Cardiac muscle cell (in vitro differentiated cells and primary cell): ENCODE measurements at regions not wholly inside any gene's neighbourhood (a gene's known extent, or its start where the extent isn't known, plus 50 kb on each side); places are given as distances from the start of the nearest gene placed in this dataset.

Source experiments
- DNase-seq, 2 donors: peaks; one replicate each; pipeline versions ENCODE4 v3.0.0 to v3.0.0-alpha.2; 2010 to 2017; ENCODE audit warnings: low read depth in 1 of 2, low spot score in 1 of 2
- H3K27ac ChIP-seq: fragments of 200-600 bp; sonication (generic); 2 replicates; pipeline ENCODE4 v1.5.1; 2016
- H3K27me3 ChIP-seq: fragments of 200-600 bp; sonication (generic); 2 replicates; pipeline ENCODE4 v1.6.0; 2016; ENCODE audit warnings: control low read depth
- H3K36me3 ChIP-seq: fragments of 200-600 bp; sonication (generic); 2 replicates; pipeline ENCODE4 v1.5.1; 2016; ENCODE audit warnings: control low read depth
- H3K4me1 ChIP-seq: fragments of 200-600 bp; sonication (generic); 2 replicates; pipeline ENCODE4 v1.8.1; 2017; ENCODE audit warnings: low read depth, mild to moderate bottlenecking, mixed run types
- H3K4me3 ChIP-seq: fragments of 200-600 bp; sonication (generic); 2 replicates; pipeline ENCODE4 v1.5.1; 2016; ENCODE audit warnings: mild to moderate bottlenecking
- H3K9me3 ChIP-seq: fragments of 200-600 bp; sonication (generic); 2 replicates; pipeline ENCODE4 v1.5.1; 2017; ENCODE audit warnings: low read depth, mild to moderate bottlenecking, control low read depth
- CTCF ChIP-seq: IDR thresholded peaks from 2 replicates; pipeline ENCODE4 v1.5.1; 2012; ENCODE audit warnings: low read depth, mild to moderate bottlenecking, low read length

GRCh38 chr2:18645315-18645714, 55.9 kb upstream of the NT5C1B start:
- Histone ChIP-seq H3K27me3 (no peaks in the 10 kb centered on the region), H3K36me3 (no peaks in the 10 kb centered on the region), H3K9me3 (no peaks in the 10 kb centered on the region), H3K4me1 (no peaks in the 10 kb centered on the region), H3K27ac (no peak overlapping the region), H3K4me3 (no peak overlapping the region)
- TF ChIP-seq CTCF, result no peak
- no peak for DNase-seq

DNA sequence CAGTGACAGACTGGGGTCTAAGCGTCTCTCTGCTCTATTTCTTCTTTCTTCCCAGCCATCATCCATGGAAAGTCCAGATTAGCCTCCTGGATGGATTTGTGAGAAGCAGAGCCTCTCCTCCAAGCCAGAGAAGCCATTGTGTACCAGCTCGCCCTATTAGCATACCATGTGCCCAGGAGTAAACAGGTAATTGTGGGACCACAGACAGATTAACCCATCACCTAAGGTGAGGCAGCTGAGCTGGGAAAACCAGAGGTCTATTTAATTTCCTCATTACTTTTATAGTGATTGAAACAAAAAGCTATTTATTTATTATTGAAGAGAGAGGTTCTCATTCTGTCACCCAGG, 54.7 kb upstream of the NT5C1B start:
- Histone ChIP-seq H3K9me3 (no peaks in the 10 kb centered on the region), H3K4me1 (no peaks in the 10 kb centered on the region), H3K27ac (no peak overlapping the region), H3K36me3 (no peaks in the 10 kb centered on the region), H3K4me3 (no peak overlapping the region), H3K27me3 (no peaks in the 10 kb centered on the region)
- no peak for DNase-seq
- no peak for TF ChIP-seq CTCF

DNA sequence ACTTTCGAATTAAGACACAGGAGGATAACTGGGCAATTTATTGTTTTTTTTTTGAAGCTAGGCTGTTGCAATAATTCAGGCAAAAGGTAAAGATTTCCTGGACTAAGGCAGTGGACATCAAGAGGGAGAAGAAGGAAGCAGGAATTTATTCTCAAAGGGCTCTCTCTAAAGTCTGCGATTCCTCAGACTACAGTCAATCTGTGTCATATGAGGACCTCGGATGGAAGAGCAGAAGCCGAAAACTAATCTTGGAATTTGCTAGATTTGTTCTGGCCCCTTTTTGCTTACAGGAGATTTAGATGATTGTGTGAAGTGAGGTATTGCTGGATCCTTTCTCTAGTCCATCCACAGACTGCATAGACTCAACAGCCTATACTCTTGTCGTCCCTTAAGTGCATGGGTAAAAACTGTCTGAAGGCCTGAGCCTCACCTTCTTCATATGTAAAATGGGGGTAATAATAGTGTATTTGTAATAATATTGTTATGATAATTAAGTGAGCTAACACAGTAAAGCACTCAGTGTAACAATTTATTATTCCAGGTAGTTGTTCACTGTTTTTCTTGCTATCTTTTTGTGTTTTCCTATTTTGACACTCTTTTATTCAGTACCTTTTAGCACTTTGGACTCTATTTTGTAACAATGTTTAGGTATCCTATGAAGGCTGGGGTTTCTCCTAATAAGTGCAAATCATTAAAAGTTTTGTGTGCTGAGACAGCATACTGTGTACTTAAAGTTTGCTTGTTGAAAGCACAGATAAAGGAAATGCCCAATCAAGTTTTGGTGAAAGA, 54.2 kb upstream of the NT5C1B start:
- H3K4me3 ChIP-seq, result no peak overlapping the region
- H3K27ac ChIP-seq, result no peak overlapping the region
- no peak for TF ChIP-seq CTCF
- H3K4me1 ChIP-seq, result no peaks in the 10 kb centered on the region
- no peak for DNase-seq
- no peaks in the 10 kb centered on the region for H3K27me3 ChIP-seq
- no peaks in the 10 kb centered on the region for H3K9me3 ChIP-seq
- H3K36me3 ChIP-seq, result no peaks in the 10 kb centered on the region

- H3K36me3 ChIP-seq, result no peaks in the 10 kb centered on the region
- no peaks in the 10 kb centered on the region for H3K9me3 ChIP-seq
- DNase-seq, result no peak
- H3K27me3 ChIP-seq, result no peaks in the 10 kb centered on the region
- no peak overlapping the region for H3K4me3 ChIP-seq
- no peak overlapping the region for H3K27ac ChIP-seq
- TF ChIP-seq CTCF, result no peak
- H3K4me1 ChIP-seq, result no peaks in the 10 kb centered on the region
Measured at GRCh38 chr2:18641823-18642222, 52.5 kb upstream of the NT5C1B start.

GRCh38 chr2:18639756-18640453, 50.5 kb upstream of the NT5C1B start:
- TF ChIP-seq CTCF, result no peak
- Histone ChIP-seq H3K4me3 (no peak overlapping the region), H3K27me3 (no peaks in the 10 kb centered on the region), H3K9me3 (no peaks in the 10 kb centered on the region), H3K4me1 (no peaks in the 10 kb centered on the region), H3K27ac (no peak overlapping the region), H3K36me3 (no peaks in the 10 kb centered on the region)
- peak in 1 of 2 donors; percentile 12 for DNase-seq
